ENCODE measurements at regions not wholly inside any gene's neighbourhood (a gene's known extent, or its start where the extent isn't known, plus 50 kb on each side); places are given as distances from the start of the nearest gene placed in this dataset.

GRCh38 chr1:229710746-229711145 lies 84.7 kb downstream of the URB2 start:
- Histone ChIP-seq H3K4me3 (ENCODE audit: low read length) (no peak overlapping the region), H3K27ac (ENCODE audit: low read length) (no peak overlapping the region), H3K27me3 (ENCODE audit: control insufficient read depth, insufficient read depth, low read length) (no peaks in the 10 kb centered on the region), H3K36me3 (ENCODE audit: control insufficient read depth, insufficient read depth, low read length) (no peaks in the 10 kb centered on the region), H3K4me1 (ENCODE audit: control insufficient read depth, insufficient read depth, low read length) (peaks cover 3% of the 10 kb centered on the region; the same call in 1 of the 2 replicates), H3K9me3 (ENCODE audit: control insufficient read depth, insufficient read depth, low read length) (no peaks in the 10 kb centered on the region)
- no peak for DNase-seq (ENCODE audit: low read depth, low spot score)

- H3K36me3 ChIP-seq (ENCODE audit: control insufficient read depth, insufficient read depth, low read length) = no peaks in the 10 kb centered on the region
- H3K4me3 ChIP-seq (ENCODE audit: low read length) = no peak overlapping the region
- H3K27ac ChIP-seq (ENCODE audit: low read length) = no peak overlapping the region
- no peak for DNase-seq (ENCODE audit: low read depth, low spot score)
- H3K27me3 ChIP-seq (ENCODE audit: control insufficient read depth, insufficient read depth, low read length) = no peaks in the 10 kb centered on the region
- no CpG with 5 or more reads among the region's 2 CpGs for WGBS (ENCODE audit: insufficient coverage, insufficient read length)
- peaks cover 3% of the 10 kb centered on the region; the same call in 1 of the 2 replicates for H3K4me1 ChIP-seq (ENCODE audit: control insufficient read depth, insufficient read depth, low read length)
- H3K9me3 ChIP-seq (ENCODE audit: control insufficient read depth, insufficient read depth, low read length) = no peaks in the 10 kb centered on the region
Observed at GRCh38 chr1:229714306-229714705, 88.3 kb downstream of the URB2 start.

GRCh38 chr1:229714964-229715603 lies 89.0 kb downstream of the URB2 start:
- no peaks in the 10 kb centered on the region for H3K9me3 ChIP-seq (ENCODE audit: control insufficient read depth, insufficient read depth, low read length)
- H3K27me3 ChIP-seq (ENCODE audit: control insufficient read depth, insufficient read depth, low read length) = no peaks in the 10 kb centered on the region
- DNase-seq (ENCODE audit: low read depth, low spot score) = no peak
- WGBS (ENCODE audit: insufficient coverage, insufficient read length) = no CpG with 5 or more reads among the region's 8 CpGs
- H3K36me3 ChIP-seq (ENCODE audit: control insufficient read depth, insufficient read depth, low read length) = no peaks in the 10 kb centered on the region
- H3K27ac ChIP-seq (ENCODE audit: low read length) = no peak overlapping the region
- H3K4me3 ChIP-seq (ENCODE audit: low read length) = no peak overlapping the region
- H3K4me1 ChIP-seq (ENCODE audit: control insufficient read depth, insufficient read depth, low read length) = peaks cover 3% of the 10 kb centered on the region; the same call in 1 of the 2 replicates

- WGBS (ENCODE audit: insufficient coverage, insufficient read length) = no CpG with 5 or more reads among the region's 10 CpGs
- no peaks in the 10 kb centered on the region for H3K9me3 ChIP-seq (ENCODE audit: control insufficient read depth, insufficient read depth, low read length)
- H3K36me3 ChIP-seq (ENCODE audit: control insufficient read depth, insufficient read depth, low read length) = no peaks in the 10 kb centered on the region
- H3K4me3 ChIP-seq (ENCODE audit: low read length) = no peak overlapping the region
- DNase-seq (ENCODE audit: low read depth, low spot score) = no peak
- H3K4me1 ChIP-seq (ENCODE audit: control insufficient read depth, insufficient read depth, low read length) = peaks cover 1% of the 10 kb centered on the region; the same call in 1 of the 2 replicates
- no peak overlapping the region for H3K27ac ChIP-seq (ENCODE audit: low read length)
- H3K27me3 ChIP-seq (ENCODE audit: control insufficient read depth, insufficient read depth, low read length) = no peaks in the 10 kb centered on the region
Observed at GRCh38 chr1:229716069-229716468, 90.0 kb downstream of the URB2 start.

- Histone ChIP-seq H3K27ac (ENCODE audit: low read length) (no peak overlapping the region), H3K9me3 (ENCODE audit: control insufficient read depth, insufficient read depth, low read length) (no peaks in the 10 kb centered on the region), H3K36me3 (ENCODE audit: control insufficient read depth, insufficient read depth, low read length) (no peaks in the 10 kb centered on the region), H3K4me3 (ENCODE audit: low read length) (no peak overlapping the region), H3K4me1 (ENCODE audit: control insufficient read depth, insufficient read depth, low read length) (peaks cover 1% of the 10 kb centered on the region; the same call in 1 of the 2 replicates), H3K27me3 (ENCODE audit: control insufficient read depth, insufficient read depth, low read length) (no peaks in the 10 kb centered on the region)
- no CpG with 5 or more reads among the region's 7 CpGs for WGBS (ENCODE audit: insufficient coverage, insufficient read length)
- no peak for DNase-seq (ENCODE audit: low read depth, low spot score)
Observed at GRCh38 chr1:229716704-229717103, 90.7 kb downstream of the URB2 start.

GRCh38 chr1:229717786-229718576 lies 91.9 kb downstream of the URB2 start:
- H3K36me3 ChIP-seq (ENCODE audit: control insufficient read depth, insufficient read depth, low read length) = no peaks in the 10 kb centered on the region
- no peak for DNase-seq (ENCODE audit: low read depth, low spot score)
- no peak overlapping the region for H3K27ac ChIP-seq (ENCODE audit: low read length)
- H3K4me1 ChIP-seq (ENCODE audit: control insufficient read depth, insufficient read depth, low read length) = peaks cover 1% of the 10 kb centered on the region; the same call in 1 of the 2 replicates
- no peaks in the 10 kb centered on the region for H3K27me3 ChIP-seq (ENCODE audit: control insufficient read depth, insufficient read depth, low read length)
- H3K4me3 ChIP-seq (ENCODE audit: low read length) = no peak overlapping the region
- H3K9me3 ChIP-seq (ENCODE audit: control insufficient read depth, insufficient read depth, low read length) = no peaks in the 10 kb centered on the region
- WGBS (ENCODE audit: insufficient coverage, insufficient read length) = no CpG with 5 or more reads among the region's 7 CpGs

- no peaks in the 10 kb centered on the region for H3K9me3 ChIP-seq (ENCODE audit: control insufficient read depth, insufficient read depth, low read length)
- no peaks in the 10 kb centered on the region for H3K36me3 ChIP-seq (ENCODE audit: control insufficient read depth, insufficient read depth, low read length)
- no peak for DNase-seq (ENCODE audit: low read depth, low spot score)
- H3K27ac ChIP-seq (ENCODE audit: low read length) = no peak overlapping the region
- H3K4me3 ChIP-seq (ENCODE audit: low read length) = no peak overlapping the region
- no CpG with 5 or more reads among the region's 3 CpGs for WGBS (ENCODE audit: insufficient coverage, insufficient read length)
- H3K27me3 ChIP-seq (ENCODE audit: control insufficient read depth, insufficient read depth, low read length) = no peaks in the 10 kb centered on the region
- no peaks in the 10 kb centered on the region for H3K4me1 ChIP-seq (ENCODE audit: control insufficient read depth, insufficient read depth, low read length)
Observed at GRCh38 chr1:229726061-229726460, 100.0 kb downstream of the URB2 start.

GRCh38 chr1:229729916-229730315 lies 103.9 kb downstream of the URB2 start:
- H3K4me1 ChIP-seq (ENCODE audit: control insufficient read depth, insufficient read depth, low read length) = no peaks in the 10 kb centered on the region
- no peak overlapping the region for H3K4me3 ChIP-seq (ENCODE audit: low read length)
- no peaks in the 10 kb centered on the region for H3K9me3 ChIP-seq (ENCODE audit: control insufficient read depth, insufficient read depth, low read length)
- DNase-seq (ENCODE audit: low read depth, low spot score) = no peak
- no peaks in the 10 kb centered on the region for H3K36me3 ChIP-seq (ENCODE audit: control insufficient read depth, insufficient read depth, low read length)
- H3K27me3 ChIP-seq (ENCODE audit: control insufficient read depth, insufficient read depth, low read length) = no peaks in the 10 kb centered on the region
- no peak overlapping the region for H3K27ac ChIP-seq (ENCODE audit: low read length)

- no peak for DNase-seq (ENCODE audit: low read depth, low spot score)
- no peaks in the 10 kb centered on the region for H3K4me1 ChIP-seq (ENCODE audit: control insufficient read depth, insufficient read depth, low read length)
- no CpG with 5 or more reads among the region's 1 CpG for WGBS (ENCODE audit: insufficient coverage, insufficient read length)
Observed at GRCh38 chr1:229730573-229730972, 104.5 kb downstream of the URB2 start.

GRCh38 chr1:229732061-229732460 lies 106.0 kb downstream of the URB2 start:
- DNase-seq (ENCODE audit: low read depth, low spot score) = no peak
- H3K4me3 ChIP-seq (ENCODE audit: low read length) = no peak overlapping the region
- no peaks in the 10 kb centered on the region for H3K27me3 ChIP-seq (ENCODE audit: control insufficient read depth, insufficient read depth, low read length)
- no peaks in the 10 kb centered on the region for H3K36me3 ChIP-seq (ENCODE audit: control insufficient read depth, insufficient read depth, low read length)
- H3K9me3 ChIP-seq (ENCODE audit: control insufficient read depth, insufficient read depth, low read length) = peaks cover 2% of the 10 kb centered on the region; the same call in 1 of the 2 replicates
- no peaks in the 10 kb centered on the region for H3K4me1 ChIP-seq (ENCODE audit: control insufficient read depth, insufficient read depth, low read length)
- no CpG with 5 or more reads among the region's 3 CpGs for WGBS (ENCODE audit: insufficient coverage, insufficient read length)
- no peak overlapping the region for H3K27ac ChIP-seq (ENCODE audit: low read length)

More at GRCh38 chr1:229730573-229730972, 104.5 kb downstream of the URB2 start:
- Histone ChIP-seq H3K9me3 (ENCODE audit: control insufficient read depth, insufficient read depth, low read length) (no peaks in the 10 kb centered on the region), H3K36me3 (ENCODE audit: control insufficient read depth, insufficient read depth, low read length) (no peaks in the 10 kb centered on the region), H3K4me3 (ENCODE audit: low read length) (no peak overlapping the region), H3K27ac (ENCODE audit: low read length) (no peak overlapping the region), H3K27me3 (ENCODE audit: control insufficient read depth, insufficient read depth, low read length) (no peaks in the 10 kb centered on the region)

GRCh38 chr1:229736376-229736775 lies 110.3 kb downstream of the URB2 start:
- H3K9me3 ChIP-seq (ENCODE audit: control insufficient read depth, insufficient read depth, low read length) = peaks cover 2% of the 10 kb centered on the region; the same call in 1 of the 2 replicates
- H3K4me3 ChIP-seq (ENCODE audit: low read length) = no peak overlapping the region
- no peaks in the 10 kb centered on the region for H3K27me3 ChIP-seq (ENCODE audit: control insufficient read depth, insufficient read depth, low read length)
- no peak for DNase-seq (ENCODE audit: low read depth, low spot score)
- H3K4me1 ChIP-seq (ENCODE audit: control insufficient read depth, insufficient read depth, low read length) = no peaks in the 10 kb centered on the region
- no peaks in the 10 kb centered on the region for H3K36me3 ChIP-seq (ENCODE audit: control insufficient read depth, insufficient read depth, low read length)
- no peak overlapping the region for H3K27ac ChIP-seq (ENCODE audit: low read length)
